Panc1 (cell line): ENCODE measurements at regions not wholly inside any gene's neighbourhood (a gene's known extent, or its start where the extent isn't known, plus 50 kb on each side); places are given as distances from the start of the nearest gene placed in this dataset.
A peak's percentile ranks its signal among the peaks of the same experiment; 100 is the strongest.

Experiments
- ATAC-seq: fragments of 200-7000 bp; cut with Tn5 transposase; 2 replicates; pipeline ENCODE4 v1.9.1; 2020; ENCODE audit warnings: mild to moderate bottlenecking, moderate library complexity
- BruUV-seq: library from RNA; stranded (reverse); fragments of 400-500 nt; replicated peaks from 2 replicates; lab custom pipeline; 2021; lab: Mats Ljungman, UMichigan
- CTCF ChIA-PET: fragments of 300-600 bp; sonication (Branson Sonifier 250); formaldehyde crosslinking; loops from one replicate; lab custom pipeline; 2022; ENCODE audit warnings: antibody characterized with exemption; lab: Charles Lee
- POLR2A ChIA-PET: fragments of 300-600 bp; sonication (Branson Sonifier 250); formaldehyde crosslinking; loops from one replicate; lab custom pipeline; 2022; ENCODE audit warnings: antibody characterized with exemption; lab: Charles Lee
- DNase-seq: peaks from one replicate; pipeline ENCODE4 v3.0.0-alpha.2; 2010; ENCODE audit warnings: low read depth, low spot score
- H3K27ac ChIP-seq: 2 replicates; pipeline ENCODE4 v1.5.1; 2011; ENCODE audit warnings: mild to moderate bottlenecking, low read length, inconsistent platforms
- H3K27me3 ChIP-seq: fragments of 200-500 bp; sonication (Bioruptor generic); 2 replicates; pipeline ENCODE4 v1.6.0; 2014; ENCODE audit warnings: low read length, inconsistent platforms; ENCODE audit not compliant: control insufficient read depth, insufficient read depth
- H3K36me3 ChIP-seq: fragments of 200-500 bp; sonication (Bioruptor generic); 2 replicates; pipeline ENCODE4 v1.5.1; 2014; ENCODE audit warnings: inconsistent platforms, mild to moderate bottlenecking, low read length, moderate library complexity; ENCODE audit not compliant: control insufficient read depth, insufficient read depth
- H3K4me1 ChIP-seq: 2 replicates; pipeline ENCODE4 v1.5.1; 2011; ENCODE audit warnings: inconsistent platforms, mild to moderate bottlenecking, low read length, moderate library complexity; ENCODE audit not compliant: control insufficient read depth, insufficient read depth
- H3K4me3 ChIP-seq, 2 experiments: 2 replicates each; pipeline ENCODE4 v1.5.1; 2011 to 2012; ENCODE audit warnings: low read depth in 2 of 2, low read length in 2 of 2, mild to moderate bottlenecking in 2 of 2, inconsistent platforms in 1 of 2, moderate library complexity in 1 of 2
- H3K9me3 ChIP-seq: fragments of 200-500 bp; sonication (Bioruptor generic); 2 replicates; pipeline ENCODE4 v1.5.1; 2014; ENCODE audit warnings: low read depth, mild to moderate bottlenecking, inconsistent platforms, low read length, moderate library complexity; ENCODE audit not compliant: control insufficient read depth, insufficient read depth
- CTCF ChIP-seq: fragments of 450-650 bp; IDR thresholded peaks from 2 replicates; pipeline ENCODE4 v1.5.1; 2017; ENCODE audit warnings: mild to moderate bottlenecking
- POLR2AphosphoS5 ChIP-seq: IDR thresholded peaks from 2 replicates; pipeline ENCODE4 v1.6.1; 2012; ENCODE audit warnings: mild to moderate bottlenecking, low read depth, low read length, moderate library complexity
- REST ChIP-seq, 2 experiments: IDR thresholded peaks; 2 replicates each; pipeline ENCODE4 v1.6.1; 2011 to 2012; ENCODE audit warnings: low read depth in 2 of 2, control low read depth in 1 of 2, low read length in 1 of 2, mild to moderate bottlenecking in 1 of 2, moderate library complexity in 1 of 2; ENCODE audit not compliant: insufficient read depth in 1 of 2
- SIN3A ChIP-seq: IDR thresholded peaks from 2 replicates; pipeline ENCODE4 v1.6.1; 2012; ENCODE audit warnings: low read depth, mild to moderate bottlenecking, low read length, moderate library complexity, borderline replicate concordance; ENCODE audit not compliant: insufficient read depth
- TCF7L2 ChIP-seq: IDR thresholded peaks from 2 replicates; pipeline ENCODE4 v1.6.1; 2011; ENCODE audit warnings: mild to moderate bottlenecking, low read depth, low read length, inconsistent platforms
- in situ Hi-C: cut with HindIII; loops from 2 replicates; pipeline ENCODE4 v1.10.0; 2016; ENCODE audit warnings: low sequenced_read_pairs, low pct_unique_long_range_greater_than_20kb
- intact Hi-C: fragments of 100-400 bp; cut with micrococcal nuclease; formaldehyde crosslinking; loops from one replicate; pipeline ENCODE4 v1.10.0; 2022; ENCODE audit not compliant: unreplicated experiment

- ChIA-PET CTCF (no interaction called here), POLR2A (no interaction called here)
- in situ Hi-C loops: no loop called here
- intact Hi-C loops: loop anchor here (10.0 kb wide), 2 partner anchors 717 to 963 kb away; no protein-coding TSS in a partner anchor
- no TSS peak for BruUV-seq
- no peaks in the 10 kb centered on the region for H3K4me1 ChIP-seq
- no peak overlapping the region for H3K27ac ChIP-seq
- H3K36me3 ChIP-seq: no peaks in the 10 kb centered on the region
- H3K27me3 ChIP-seq: no peaks in the 10 kb centered on the region
- ATAC-seq (no peak), DNase-seq (no peak)
- H3K4me3 ChIP-seq: no peak overlapping the region
- no peaks in the 10 kb centered on the region for H3K9me3 ChIP-seq
- TF ChIP-seq TCF7L2 (no peak), POLR2AphosphoS5 (no peak), REST (IDR thresholded peaks at IDR 0.05; ENCODE audit: insufficient read depth in 1 of 2, low read depth in 2 of 2, low read length in 1 of 2) (no peak), SIN3A (no peak), CTCF (no peak)
These were observed 676.9 kb downstream of the ADCYAP1 start for GRCh38 chr18:1581581-1581980.

GRCh38 chr18:1585881-1586488 lies 681.3 kb downstream of the ADCYAP1 start:
- ATAC-seq: peak; percentile 58; the same call in 1 of the 2 replicates
- ChIA-PET CTCF (no interaction called here), POLR2A (no interaction called here)
- H3K4me3 ChIP-seq: no peak overlapping the region
- no TSS peak for BruUV-seq
- no peaks in the 10 kb centered on the region for H3K9me3 ChIP-seq
- in situ Hi-C loops (no loop called here), intact Hi-C loops (loop anchor here (5.0 to 10.0 kb wide), 3 partner anchors 636 to 959 kb away; no protein-coding TSS in a partner anchor)
- H3K36me3 ChIP-seq: no peaks in the 10 kb centered on the region
- no peak overlapping the region for H3K27ac ChIP-seq
- H3K4me1 ChIP-seq: no peaks in the 10 kb centered on the region
- H3K27me3 ChIP-seq: no peaks in the 10 kb centered on the region
- TF ChIP-seq TCF7L2: no peak
- peak; percentile 52; the same call in 1 of the 2 replicates for TF ChIP-seq CTCF
- no peak for DNase-seq
